ENCODE measurements at regions not wholly inside any gene's neighbourhood (a gene's known extent, or its start where the extent isn't known, plus 50 kb on each side); places are given as distances from the start of the nearest gene placed in this dataset.
"Not testable (repeated sequence)": the region's sequence is repeated elsewhere in the genome, so short reads cannot be mapped to it uniquely, and the experiment has no call there.

DNA sequence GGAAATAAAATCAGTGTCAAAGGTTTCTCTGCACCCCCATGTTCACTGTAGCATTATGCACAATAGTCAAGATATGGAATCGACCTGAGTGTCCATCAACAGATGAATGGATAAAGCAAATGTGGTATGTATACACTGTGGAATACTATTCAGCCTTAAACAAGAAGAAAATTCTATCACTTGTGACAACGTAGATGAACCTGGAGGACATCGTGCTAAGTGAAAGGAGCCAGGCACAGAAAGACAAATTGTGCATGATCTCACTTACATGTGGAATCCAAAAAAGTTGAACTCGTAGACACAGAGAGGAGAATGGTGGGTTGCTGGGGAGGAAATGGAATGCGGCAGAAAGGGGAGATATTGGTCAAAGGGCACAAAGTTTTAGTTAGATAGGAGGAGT lies 136.3 kb upstream of the ESR1 start:
- no peak for DNase-seq

- DNase-seq: no peak
These were observed 132.9 kb upstream of the ESR1 start for GRCh38 chr6:151674578-151674977.

- DNase-seq: no peak
These were observed 131.6 kb upstream of the ESR1 start for GRCh38 chr6:151675746-151676459.

- no peak for DNase-seq
These were observed 131.0 kb upstream of the ESR1 start for GRCh38 chr6:151676460-151676945.

- DNase-seq: no peak
These were observed 130.1 kb upstream of the ESR1 start for GRCh38 chr6:151677404-151677803.

DNA sequence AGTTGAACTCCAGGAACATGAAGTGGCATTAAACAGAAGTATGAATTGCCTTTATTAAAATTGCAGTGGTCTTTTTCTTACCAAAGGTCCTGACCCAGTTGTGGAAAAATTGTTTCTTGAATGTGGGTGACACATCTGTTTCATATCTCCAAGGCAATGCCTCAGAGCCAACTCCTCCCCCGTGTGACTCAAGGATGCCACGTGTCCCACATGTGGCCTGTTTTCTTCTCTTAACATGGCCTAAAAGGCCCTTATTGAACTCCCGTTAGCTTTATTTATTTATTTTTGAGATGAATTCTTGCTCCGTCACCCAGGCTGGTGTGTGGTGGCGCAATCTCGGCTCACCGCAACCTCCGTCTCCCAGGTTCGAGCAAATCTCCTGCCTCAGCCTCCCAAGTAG lies 128.4 kb upstream of the ESR1 start:
- DNase-seq: no peak

GRCh38 chr6:151679941-151680340 lies 127.5 kb upstream of the ESR1 start:
- no peak for DNase-seq

GRCh38 chr6:151680846-151681432 lies 126.5 kb upstream of the ESR1 start:
- DNase-seq: no peak

DNA sequence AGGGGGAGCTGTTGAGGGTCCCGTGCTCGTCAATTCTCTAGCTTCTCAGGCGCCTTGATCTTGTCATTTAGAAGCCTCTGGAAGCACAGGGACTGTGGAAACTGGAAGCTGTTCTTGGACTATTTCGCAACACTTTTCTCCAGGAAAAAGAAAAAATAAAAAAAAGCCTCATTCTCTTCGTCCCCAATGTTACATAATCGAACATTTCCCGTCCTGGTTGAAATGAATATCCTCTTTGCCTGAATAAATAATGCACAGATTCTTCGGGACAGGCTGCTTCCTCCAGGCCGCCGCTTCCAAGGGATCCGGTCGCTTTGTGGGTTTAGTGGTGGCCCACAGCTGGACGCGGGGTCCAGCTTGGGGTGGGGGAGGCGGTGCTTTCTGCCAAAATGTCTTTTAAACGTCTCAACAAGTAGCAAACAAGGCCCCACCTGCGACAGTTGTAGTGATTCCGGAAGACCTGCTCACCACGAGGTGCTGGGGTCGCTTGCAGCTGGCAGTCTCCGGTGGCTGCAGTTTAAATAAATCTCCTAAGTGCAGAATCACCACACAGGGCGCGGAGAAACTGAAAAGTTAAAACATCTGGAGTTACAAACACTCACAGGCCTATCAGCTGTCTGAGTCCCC lies 125.9 kb upstream of the ESR1 start:
- DNase-seq: peak; percentile 50

GRCh38 chr6:151682251-151682650 lies 125.2 kb upstream of the ESR1 start:
- DNase-seq: no peak

- DNase-seq: no peak
These were observed 124.6 kb upstream of the ESR1 start for GRCh38 chr6:151682922-151683321.

GRCh38 chr6:151683381-151683780 lies 124.1 kb upstream of the ESR1 start:
- DNase-seq: no peak

DNA sequence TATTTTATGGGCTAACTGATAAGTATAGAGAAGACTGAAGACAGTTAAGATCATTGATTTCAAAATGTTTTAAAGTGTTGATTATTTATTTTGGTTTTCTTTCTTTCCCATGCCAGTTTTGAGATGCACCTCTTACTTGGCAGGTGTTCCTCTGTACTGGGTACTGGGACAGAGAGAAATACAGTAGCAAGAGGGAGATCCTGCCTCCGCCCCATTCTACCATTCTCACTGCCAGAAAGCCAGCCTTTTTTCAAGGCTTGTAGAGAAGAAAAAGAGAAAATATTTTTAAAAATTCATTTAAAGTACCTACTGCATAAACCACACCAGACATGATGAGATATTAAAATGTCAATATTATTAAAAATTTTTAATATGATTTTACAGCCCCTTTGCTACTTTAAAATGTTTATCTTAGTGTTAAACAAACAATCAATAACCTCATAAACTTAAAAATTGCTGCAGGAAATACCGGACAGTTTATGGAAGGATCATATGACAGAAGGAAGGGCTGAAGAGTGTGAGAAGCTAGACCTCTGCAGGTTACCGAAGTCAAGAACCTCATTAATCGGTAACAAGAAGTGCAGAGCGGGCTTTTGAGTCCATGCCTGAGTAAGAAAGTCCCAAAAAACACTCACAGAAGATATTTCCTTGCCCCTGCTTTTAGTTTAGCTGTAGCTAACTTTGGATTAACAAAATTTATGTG lies 117.8 kb upstream of the ESR1 start:
- DNase-seq: no peak

DNA sequence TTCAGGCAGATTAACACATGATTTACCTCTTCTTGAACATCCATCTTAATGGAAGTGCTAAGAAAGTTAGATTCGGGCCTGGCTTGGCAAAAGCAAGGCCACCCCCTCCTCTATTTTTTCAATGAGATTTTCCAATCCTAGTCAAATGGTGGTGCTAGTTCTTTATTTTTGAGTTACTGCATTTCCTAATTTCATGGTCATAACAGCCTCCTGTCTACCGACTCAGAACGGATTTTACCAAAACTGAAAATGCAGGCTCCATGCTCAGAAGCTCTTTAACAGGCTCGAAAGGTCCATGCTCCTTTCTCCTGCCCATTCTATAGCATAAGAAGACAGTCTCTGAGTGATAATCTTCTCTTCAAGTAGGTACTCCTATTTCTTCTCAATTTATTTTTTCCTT lies 117.2 kb upstream of the ESR1 start:
- no peak for DNase-seq

GRCh38 chr6:151690768-151691562 lies 116.5 kb upstream of the ESR1 start:
- DNase-seq: no peak

GRCh38 chr6:151692216-151692615 lies 115.3 kb upstream of the ESR1 start:
- DNase-seq: no peak

GRCh38 chr6:151693366-151693765 lies 114.1 kb upstream of the ESR1 start:
- no peak for DNase-seq

DNA sequence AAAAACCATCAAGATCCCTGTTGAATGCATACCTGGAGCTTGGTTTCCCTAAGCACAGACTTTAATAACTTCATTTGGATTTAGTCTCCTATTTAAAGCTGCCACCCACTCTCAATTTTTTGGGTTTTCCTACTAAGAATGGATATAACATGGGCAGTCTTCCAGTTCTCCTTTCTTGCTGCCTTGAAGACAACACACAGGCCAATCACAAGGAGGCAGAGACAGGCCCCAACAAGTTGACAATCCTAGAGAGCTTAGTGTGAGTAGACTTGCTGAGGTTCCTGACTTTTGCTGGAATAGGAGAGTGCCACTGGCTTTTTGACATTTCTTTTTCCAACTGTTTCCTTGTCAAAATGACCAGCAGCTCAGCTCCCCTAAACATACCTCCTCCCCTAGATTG lies 112.3 kb upstream of the ESR1 start:
- DNase-seq: no peak

DNA sequence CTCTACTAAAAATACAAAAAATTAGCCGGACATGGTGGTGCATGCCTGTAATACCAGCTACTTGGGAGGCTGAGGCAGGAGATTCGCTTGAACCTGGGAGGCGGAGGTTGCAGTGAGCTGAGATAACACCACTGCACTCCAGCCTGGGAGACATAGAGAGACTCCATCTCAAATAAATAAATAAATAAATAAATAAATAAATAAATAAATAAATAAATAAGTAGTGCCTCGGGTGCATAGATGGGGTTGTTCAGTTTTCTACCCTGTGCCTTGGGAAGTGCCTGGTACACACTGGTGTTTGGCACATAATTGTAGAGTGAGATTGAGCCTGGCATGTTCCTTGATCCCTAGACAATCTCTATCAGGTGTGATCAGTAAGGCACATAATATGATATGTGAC lies 111.2 kb upstream of the ESR1 start:
- DNase-seq: not testable (repeated sequence)

- no peak for DNase-seq
These were observed 108.4 kb upstream of the ESR1 start for GRCh38 chr6:151698931-151699700.

- no peak for DNase-seq
These were observed 107.8 kb upstream of the ESR1 start for GRCh38 chr6:151699719-151700118.
